Testis (tissue), 2 donors: ENCODE measurements at regions not wholly inside any gene's neighbourhood (a gene's known extent, or its start where the extent isn't known, plus 50 kb on each side); places are given as distances from the start of the nearest gene placed in this dataset.

ENCODE experiments used
- DNase-seq: peaks from one replicate; pipeline ENCODE4 v3.0.0-alpha.2; 2019
- H3K27ac ChIP-seq, 2 donors: fragments of 200-600 bp; sonication (generic); one replicate each; pipeline ENCODE4 v1.5.1; 2019
- H3K27me3 ChIP-seq: fragments of 200-600 bp; sonication (generic); one replicate; pipeline ENCODE4 v1.5.1; 2019
- H3K36me3 ChIP-seq: fragments of 200-600 bp; sonication (generic); one replicate; pipeline ENCODE4 v1.5.1; 2017; ENCODE audit warnings: low read depth; ENCODE audit errors: missing control alignments
- H3K4me1 ChIP-seq: fragments of 200-600 bp; sonication (generic); one replicate; pipeline ENCODE4 v1.5.1; 2019
- H3K4me3 ChIP-seq, 2 donors: fragments of 200-600 bp; sonication (generic); one replicate each; pipeline ENCODE4 v1.5.1; 2017 to 2019
- H3K9me3 ChIP-seq: fragments of 200-600 bp; sonication (generic); one replicate; pipeline ENCODE4 v1.5.1; 2017
- CTCF ChIP-seq, 3 experiments: fragments of 450-650 bp in 2 of 3; fragments of 200-600 bp in 1 of 3; sonication (generic) in 1 of 3; IDR thresholded peaks; one replicate each; pipeline ENCODE4 v1.5.1; 2016 to 2019; ENCODE audit warnings: antibody characterized with exemption in 3 of 3, mild to moderate bottlenecking in 2 of 3, moderate library complexity in 1 of 3
- POLR2A ChIP-seq: fragments of 450-650 bp; IDR thresholded peaks from one replicate; pipeline ENCODE4 v1.6.1; 2017; ENCODE audit warnings: antibody characterized with exemption, mild to moderate bottlenecking, moderate library complexity
- WGBS, 2 donors: methylation state at CpG; one replicate each; pipeline ENCODE4 v1.1.5; 2018; 5-methylcytosine and 5-hydroxymethylcytosine counted together
- intact Hi-C: fragments of 100-400 bp; cut with DNase I; formaldehyde crosslinking; loops from one replicate; pipeline ENCODE4 v1.15.1; 2023; ENCODE audit warnings: low total_unique reads

- H3K4me3 ChIP-seq = no peak overlapping the region
- TF ChIP-seq POLR2A (no peak), CTCF (IDR thresholded peaks at IDR 0.05) (no peak)
- no peaks in the 10 kb centered on the region for H3K27me3 ChIP-seq
- H3K27ac ChIP-seq = no peak overlapping the region
- DNase-seq = no peak
- no peaks in the 10 kb centered on the region for H3K9me3 ChIP-seq
- no peaks in the 10 kb centered on the region for H3K4me1 ChIP-seq
- intact Hi-C loops = no loop called here
- no peaks in the 10 kb centered on the region for H3K36me3 ChIP-seq
- 78 to 84% methylated on average over 1 of the region's 1 CpG for WGBS, 2 donors
Measured at GRCh38 chr12:19761463-19761862, 322.2 kb downstream of the AEBP2 start.

- DNase-seq = no peak
- intact Hi-C loops = no loop called here
- H3K36me3 ChIP-seq = no peaks in the 10 kb centered on the region
- no peaks in the 10 kb centered on the region for H3K9me3 ChIP-seq
- H3K27me3 ChIP-seq = no peaks in the 10 kb centered on the region
- TF ChIP-seq CTCF (IDR thresholded peaks at IDR 0.05) = no peak
- no peak for TF ChIP-seq POLR2A
- no peak overlapping the region for H3K27ac ChIP-seq
- no peaks in the 10 kb centered on the region for H3K4me1 ChIP-seq
- no peak overlapping the region for H3K4me3 ChIP-seq
- WGBS, 2 donors = 94 to 100% methylated on average over 1 of the region's 1 CpG
Measured at GRCh38 chr12:19763488-19763887, 324.2 kb downstream of the AEBP2 start.

DNA sequence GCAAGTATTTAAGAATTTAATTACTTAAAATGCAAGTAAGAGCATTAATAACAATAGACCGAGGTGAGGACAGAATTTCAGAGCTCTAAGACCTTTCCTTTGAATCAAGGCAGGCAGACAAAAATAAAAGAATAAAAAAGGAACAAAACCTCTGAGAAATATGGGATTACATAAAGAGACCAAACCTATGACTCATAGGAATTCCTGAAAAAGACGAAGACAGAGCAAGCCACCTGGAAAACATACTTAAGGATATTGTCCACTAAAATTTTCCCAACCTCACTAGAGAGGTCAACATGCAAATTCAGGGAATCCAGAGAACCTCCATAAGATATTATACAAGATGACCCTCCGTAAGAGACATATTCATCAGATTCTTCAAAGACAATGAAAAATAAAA, 325.1 kb downstream of the AEBP2 start:
- Histone ChIP-seq H3K4me1 (no peaks in the 10 kb centered on the region), H3K4me3 (no peak overlapping the region), H3K9me3 (no peaks in the 10 kb centered on the region), H3K27ac (no peak overlapping the region), H3K27me3 (no peaks in the 10 kb centered on the region), H3K36me3 (no peaks in the 10 kb centered on the region)
- 78 to 87% methylated on average over 3 of the region's 3 CpGs for WGBS, 2 donors
- intact Hi-C loops = no loop called here
- TF ChIP-seq POLR2A (no peak), CTCF (IDR thresholded peaks at IDR 0.05) (no peak)
- no peak for DNase-seq

GRCh38 chr12:19771858-19772257, 332.6 kb downstream of the AEBP2 start:
- 34 to 39% methylated on average over 2 of the region's 2 CpGs for WGBS, 2 donors
- DNase-seq = no peak
- no peaks in the 10 kb centered on the region for H3K36me3 ChIP-seq
- H3K27ac ChIP-seq = no peak overlapping the region
- no peaks in the 10 kb centered on the region for H3K27me3 ChIP-seq
- H3K4me1 ChIP-seq = no peaks in the 10 kb centered on the region
- H3K4me3 ChIP-seq = no peak overlapping the region
- TF ChIP-seq CTCF (IDR thresholded peaks at IDR 0.05) = no peak
- TF ChIP-seq POLR2A = no peak
- intact Hi-C loops = no loop called here
- H3K9me3 ChIP-seq = no peaks in the 10 kb centered on the region

GRCh38 chr12:19772776-19773175, 333.5 kb downstream of the AEBP2 start:
- no peak for DNase-seq
- H3K4me3 ChIP-seq = no peak overlapping the region

More at GRCh38 chr12:19772776-19773175, 333.5 kb downstream of the AEBP2 start:
- Histone ChIP-seq H3K9me3 (no peaks in the 10 kb centered on the region), H3K27ac (no peak overlapping the region), H3K4me1 (no peaks in the 10 kb centered on the region), H3K27me3 (no peaks in the 10 kb centered on the region), H3K36me3 (no peaks in the 10 kb centered on the region)
- TF ChIP-seq CTCF (IDR thresholded peaks at IDR 0.05) (no peak), POLR2A (no peak)
- WGBS, 2 donors = 90 to 95% methylated on average over 3 of the region's 3 CpGs
- intact Hi-C loops = no loop called here
